ENCODE measurements at regions not wholly inside any gene's neighbourhood (a gene's known extent, or its start where the extent isn't known, plus 50 kb on each side); places are given as distances from the start of the nearest gene placed in this dataset.

DNA sequence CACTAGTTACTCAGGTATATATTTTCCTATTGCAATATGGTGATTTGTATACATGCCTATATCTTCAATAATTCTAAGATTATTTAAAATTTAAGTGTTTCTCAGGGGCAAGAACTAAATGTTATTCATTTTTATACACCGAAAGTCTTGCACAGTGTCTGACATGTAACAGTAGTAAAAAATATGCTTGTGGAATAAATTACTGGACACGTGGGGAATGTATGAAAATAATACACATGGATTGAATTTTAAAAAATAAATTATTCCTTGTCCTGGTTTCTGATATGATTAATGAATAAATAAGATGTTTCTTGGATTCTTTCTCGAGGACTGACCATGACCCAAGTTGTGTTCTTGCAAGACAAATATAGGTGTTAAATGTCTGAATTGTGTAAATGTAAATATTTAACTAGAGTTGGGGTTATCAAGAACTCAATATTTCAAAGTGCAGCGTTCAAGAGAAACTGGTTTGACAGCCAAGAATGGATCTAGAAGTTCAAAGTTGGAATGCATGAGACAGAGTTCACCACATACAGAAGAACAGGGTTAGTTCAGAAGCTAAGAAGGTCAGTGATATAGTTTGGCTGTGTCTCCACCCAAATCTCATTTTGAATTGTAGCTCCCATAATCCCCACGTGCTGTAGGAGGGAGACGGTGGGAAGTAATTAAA lies 142.1 kb upstream of the SPAG17 start:
- TF ChIP-seq CREB1 (CRISPR knock-in tag; IDR thresholded peaks at IDR 0.05; ENCODE audit: low read depth): no peak
- TF ChIP-seq, protein P1, sequence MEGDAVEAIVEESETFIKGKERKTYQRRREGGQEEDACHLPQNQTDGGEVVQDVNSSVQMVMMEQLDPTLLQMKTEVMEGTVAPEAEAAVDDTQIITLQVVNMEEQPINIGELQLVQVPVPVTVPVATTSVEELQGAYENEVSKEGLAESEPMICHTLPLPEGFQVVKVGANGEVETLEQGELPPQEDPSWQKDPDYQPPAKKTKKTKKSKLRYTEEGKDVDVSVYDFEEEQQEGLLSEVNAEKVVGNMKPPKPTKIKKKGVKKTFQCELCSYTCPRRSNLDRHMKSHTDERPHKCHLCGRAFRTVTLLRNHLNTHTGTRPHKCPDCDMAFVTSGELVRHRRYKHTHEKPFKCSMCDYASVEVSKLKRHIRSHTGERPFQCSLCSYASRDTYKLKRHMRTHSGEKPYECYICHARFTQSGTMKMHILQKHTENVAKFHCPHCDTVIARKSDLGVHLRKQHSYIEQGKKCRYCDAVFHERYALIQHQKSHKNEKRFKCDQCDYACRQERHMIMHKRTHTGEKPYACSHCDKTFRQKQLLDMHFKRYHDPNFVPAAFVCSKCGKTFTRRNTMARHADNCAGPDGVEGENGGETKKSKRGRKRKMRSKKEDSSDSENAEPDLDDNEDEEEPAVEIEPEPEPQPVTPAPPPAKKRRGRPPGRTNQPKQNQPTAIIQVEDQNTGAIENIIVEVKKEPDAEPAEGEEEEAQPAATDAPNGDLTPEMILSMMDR (conservative IDR thresholded peaks at IDR 0.05; ENCODE audit: low read depth in 2 of 2): no peak
- TF ChIP-seq EZH2phosphoT487 (IDR thresholded peaks at IDR 0.05; ENCODE audit: unreplicated experiment): no peak
- no peak for TF ChIP-seq STAT1 (IDR thresholded peaks at IDR 0.05; ENCODE audit: unreplicated experiment)
- no peak for TF ChIP-seq POLR2AphosphoS5 (IDR thresholded peaks at IDR 0.05; ENCODE audit: low read depth)
- no peak for TF ChIP-seq EZH2 (IDR thresholded peaks at IDR 0.05; ENCODE audit: low read depth, unreplicated experiment)
- TF ChIP-seq, protein P2, sequence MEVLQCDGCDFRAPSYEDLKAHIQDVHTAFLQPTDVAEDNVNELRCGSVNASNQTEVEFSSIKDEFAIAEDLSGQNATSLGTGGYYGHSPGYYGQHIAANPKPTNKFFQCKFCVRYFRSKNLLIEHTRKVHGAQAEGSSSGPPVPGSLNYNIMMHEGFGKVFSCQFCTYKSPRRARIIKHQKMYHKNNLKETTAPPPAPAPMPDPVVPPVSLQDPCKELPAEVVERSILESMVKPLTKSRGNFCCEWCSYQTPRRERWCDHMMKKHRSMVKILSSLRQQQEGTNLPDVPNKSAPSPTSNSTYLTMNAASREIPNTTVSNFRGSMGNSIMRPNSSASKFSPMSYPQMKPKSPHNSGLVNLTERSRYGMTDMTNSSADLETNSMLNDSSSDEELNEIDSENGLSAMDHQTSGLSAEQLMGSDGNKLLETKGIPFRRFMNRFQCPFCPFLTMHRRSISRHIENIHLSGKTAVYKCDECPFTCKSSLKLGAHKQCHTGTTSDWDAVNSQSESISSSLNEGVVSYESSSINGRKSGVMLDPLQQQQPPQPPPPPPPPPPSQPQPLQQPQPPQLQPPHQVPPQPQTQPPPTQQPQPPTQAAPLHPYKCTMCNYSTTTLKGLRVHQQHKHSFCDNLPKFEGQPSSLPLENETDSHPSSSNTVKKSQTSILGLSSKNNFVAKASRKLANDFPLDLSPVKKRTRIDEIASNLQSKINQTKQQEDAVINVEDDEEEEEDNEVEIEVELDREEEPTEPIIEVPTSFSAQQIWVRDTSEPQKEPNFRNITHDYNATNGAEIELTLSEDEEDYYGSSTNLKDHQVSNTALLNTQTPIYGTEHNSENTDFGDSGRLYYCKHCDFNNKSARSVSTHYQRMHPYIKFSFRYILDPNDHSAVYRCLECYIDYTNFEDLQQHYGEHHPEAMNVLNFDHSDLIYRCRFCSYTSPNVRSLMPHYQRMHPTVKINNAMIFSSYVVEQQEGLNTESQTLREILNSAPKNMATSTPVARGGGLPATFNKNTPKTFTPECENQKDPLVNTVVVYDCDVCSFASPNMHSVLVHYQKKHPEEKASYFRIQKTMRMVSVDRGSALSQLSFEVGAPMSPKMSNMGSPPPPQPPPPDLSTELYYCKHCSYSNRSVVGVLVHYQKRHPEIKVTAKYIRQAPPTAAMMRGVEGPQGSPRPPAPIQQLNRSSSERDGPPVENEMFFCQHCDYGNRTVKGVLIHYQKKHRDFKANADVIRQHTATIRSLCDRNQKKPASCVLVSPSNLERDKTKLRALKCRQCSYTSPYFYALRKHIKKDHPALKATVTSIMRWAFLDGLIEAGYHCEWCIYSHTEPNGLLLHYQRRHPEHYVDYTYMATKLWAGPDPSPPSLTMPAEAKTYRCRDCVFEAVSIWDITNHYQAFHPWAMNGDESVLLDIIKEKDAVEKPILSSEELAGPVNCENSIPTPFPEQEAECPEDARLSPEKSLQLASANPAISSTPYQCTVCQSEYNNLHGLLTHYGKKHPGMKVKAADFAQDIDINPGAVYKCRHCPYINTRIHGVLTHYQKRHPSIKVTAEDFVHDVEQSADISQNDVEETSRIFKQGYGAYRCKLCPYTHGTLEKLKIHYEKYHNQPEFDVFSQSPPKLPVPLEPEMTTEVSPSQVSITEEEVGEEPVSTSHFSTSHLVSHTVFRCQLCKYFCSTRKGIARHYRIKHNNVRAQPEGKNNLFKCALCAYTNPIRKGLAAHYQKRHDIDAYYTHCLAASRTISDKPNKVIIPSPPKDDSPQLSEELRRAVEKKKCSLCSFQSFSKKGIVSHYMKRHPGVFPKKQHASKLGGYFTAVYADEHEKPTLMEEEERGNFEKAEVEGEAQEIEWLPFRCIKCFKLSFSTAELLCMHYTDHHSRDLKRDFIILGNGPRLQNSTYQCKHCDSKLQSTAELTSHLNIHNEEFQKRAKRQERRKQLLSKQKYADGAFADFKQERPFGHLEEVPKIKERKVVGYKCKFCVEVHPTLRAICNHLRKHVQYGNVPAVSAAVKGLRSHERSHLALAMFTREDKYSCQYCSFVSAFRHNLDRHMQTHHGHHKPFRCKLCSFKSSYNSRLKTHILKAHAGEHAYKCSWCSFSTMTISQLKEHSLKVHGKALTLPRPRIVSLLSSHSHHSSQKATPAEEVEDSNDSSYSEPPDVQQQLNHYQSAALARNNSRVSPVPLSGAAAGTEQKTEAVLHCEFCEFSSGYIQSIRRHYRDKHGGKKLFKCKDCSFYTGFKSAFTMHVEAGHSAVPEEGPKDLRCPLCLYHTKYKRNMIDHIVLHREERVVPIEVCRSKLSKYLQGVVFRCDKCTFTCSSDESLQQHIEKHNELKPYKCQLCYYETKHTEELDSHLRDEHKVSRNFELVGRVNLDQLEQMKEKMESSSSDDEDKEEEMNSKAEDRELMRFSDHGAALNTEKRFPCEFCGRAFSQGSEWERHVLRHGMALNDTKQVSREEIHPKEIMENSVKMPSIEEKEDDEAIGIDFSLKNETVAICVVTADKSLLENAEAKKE (CRISPR knock-in tag; IDR thresholded peaks at IDR 0.05): no peak
- TF ChIP-seq ZNF114 (CRISPR knock-in tag; IDR thresholded peaks at IDR 0.05): no peak
- TF ChIP-seq, protein P3, sequence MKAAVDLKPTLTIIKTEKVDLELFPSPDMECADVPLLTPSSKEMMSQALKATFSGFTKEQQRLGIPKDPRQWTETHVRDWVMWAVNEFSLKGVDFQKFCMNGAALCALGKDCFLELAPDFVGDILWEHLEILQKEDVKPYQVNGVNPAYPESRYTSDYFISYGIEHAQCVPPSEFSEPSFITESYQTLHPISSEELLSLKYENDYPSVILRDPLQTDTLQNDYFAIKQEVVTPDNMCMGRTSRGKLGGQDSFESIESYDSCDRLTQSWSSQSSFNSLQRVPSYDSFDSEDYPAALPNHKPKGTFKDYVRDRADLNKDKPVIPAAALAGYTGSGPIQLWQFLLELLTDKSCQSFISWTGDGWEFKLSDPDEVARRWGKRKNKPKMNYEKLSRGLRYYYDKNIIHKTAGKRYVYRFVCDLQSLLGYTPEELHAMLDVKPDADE (IDR thresholded peaks at IDR 0.05): no peak
- no peak for TF ChIP-seq ZNF331 (CRISPR knock-in tag; IDR thresholded peaks at IDR 0.05; ENCODE audit: low read depth)
- no peak for TF ChIP-seq JUNB (IDR thresholded peaks at IDR 0.05; ENCODE audit: unreplicated experiment)
- TF ChIP-seq, protein P4, sequence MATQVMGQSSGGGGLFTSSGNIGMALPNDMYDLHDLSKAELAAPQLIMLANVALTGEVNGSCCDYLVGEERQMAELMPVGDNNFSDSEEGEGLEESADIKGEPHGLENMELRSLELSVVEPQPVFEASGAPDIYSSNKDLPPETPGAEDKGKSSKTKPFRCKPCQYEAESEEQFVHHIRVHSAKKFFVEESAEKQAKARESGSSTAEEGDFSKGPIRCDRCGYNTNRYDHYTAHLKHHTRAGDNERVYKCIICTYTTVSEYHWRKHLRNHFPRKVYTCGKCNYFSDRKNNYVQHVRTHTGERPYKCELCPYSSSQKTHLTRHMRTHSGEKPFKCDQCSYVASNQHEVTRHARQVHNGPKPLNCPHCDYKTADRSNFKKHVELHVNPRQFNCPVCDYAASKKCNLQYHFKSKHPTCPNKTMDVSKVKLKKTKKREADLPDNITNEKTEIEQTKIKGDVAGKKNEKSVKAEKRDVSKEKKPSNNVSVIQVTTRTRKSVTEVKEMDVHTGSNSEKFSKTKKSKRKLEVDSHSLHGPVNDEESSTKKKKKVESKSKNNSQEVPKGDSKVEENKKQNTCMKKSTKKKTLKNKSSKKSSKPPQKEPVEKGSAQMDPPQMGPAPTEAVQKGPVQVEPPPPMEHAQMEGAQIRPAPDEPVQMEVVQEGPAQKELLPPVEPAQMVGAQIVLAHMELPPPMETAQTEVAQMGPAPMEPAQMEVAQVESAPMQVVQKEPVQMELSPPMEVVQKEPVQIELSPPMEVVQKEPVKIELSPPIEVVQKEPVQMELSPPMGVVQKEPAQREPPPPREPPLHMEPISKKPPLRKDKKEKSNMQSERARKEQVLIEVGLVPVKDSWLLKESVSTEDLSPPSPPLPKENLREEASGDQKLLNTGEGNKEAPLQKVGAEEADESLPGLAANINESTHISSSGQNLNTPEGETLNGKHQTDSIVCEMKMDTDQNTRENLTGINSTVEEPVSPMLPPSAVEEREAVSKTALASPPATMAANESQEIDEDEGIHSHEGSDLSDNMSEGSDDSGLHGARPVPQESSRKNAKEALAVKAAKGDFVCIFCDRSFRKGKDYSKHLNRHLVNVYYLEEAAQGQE (IDR thresholded peaks at IDR 0.05; ENCODE audit: unreplicated experiment): no peak
- TF ChIP-seq NANOG (IDR thresholded peaks at IDR 0.05; ENCODE audit: borderline replicate concordance): no peak
- no peak for ATAC-seq
- Histone ChIP-seq H3F3A (replicated peaks; ENCODE audit: low read depth) (no peaks in the 10 kb centered on the region), H3K79me2 (replicated peaks; ENCODE audit: insufficient read depth) (no peaks in the 10 kb centered on the region), H4K20me1 (replicated peaks; ENCODE audit: insufficient read depth) (no peaks in the 10 kb centered on the region), H3K4me3 (no peak overlapping the region), H2AFZ (no peak overlapping the region), H3K4me2 (no peak overlapping the region), H3K4me1 (ENCODE audit: insufficient read depth) (no peaks in the 10 kb centered on the region), H3K27ac (ENCODE audit: low read depth) (no peak overlapping the region), H3K9me2 (ENCODE audit: insufficient read depth) (peaks cover 8% of the 10 kb centered on the region; the same call in 1 of the 2 replicates), H3K36me3 (ENCODE audit: insufficient read depth) (no peaks in the 10 kb centered on the region), H3K27me3 (ENCODE audit: insufficient read depth) (no peaks in the 10 kb centered on the region)
- Mint-ChIP-seq H3K36me3 (ENCODE audit: low read depth) (no peaks in the 10 kb centered on the region), H3K4me3 (no peak overlapping the region), H3K27me3 (ENCODE audit: insufficient read depth, low read depth, poor library complexity) (no peaks in the 10 kb centered on the region), H3K9me3 (no peaks in the 10 kb centered on the region), H3K4me1 (no peaks in the 10 kb centered on the region), H3K27ac (no peak overlapping the region)
- DNase-seq (ENCODE audit: low spot score): no peak
